ENCODE measurements at regions not wholly inside any gene's neighbourhood (a gene's known extent, or its start where the extent isn't known, plus 50 kb on each side); places are given as distances from the start of the nearest gene placed in this dataset.

- no peak for DNase-seq
- CTCF ChIA-PET: interaction anchor here (0.5 to 0.7 kb wide), 3 partner anchors 60 to 202 kb away, joined by 3 to 6 read pairs (median 3); no protein-coding TSS in a partner anchor
- intact Hi-C loops (cut with micrococcal nuclease; ENCODE audit: unreplicated experiment): loop anchor here (5.0 kb wide), 1 partner anchor 51 kb away; no protein-coding TSS in a partner anchor
- H3K9me3 Mint-ChIP-seq (ENCODE audit: low read depth, unreplicated experiment): peaks cover 5% of the 10 kb centered on the region
- TF ChIP-seq CTCF (IDR thresholded peaks at IDR 0.05; ENCODE audit: unreplicated experiment): no peak
- H3K36me3 Mint-ChIP-seq (ENCODE audit: insufficient read depth, unreplicated experiment): no peaks in the 10 kb centered on the region
- no peak overlapping the region for H3K4me3 Mint-ChIP-seq (ENCODE audit: low read depth, unreplicated experiment)
- H3K27ac Mint-ChIP-seq (ENCODE audit: unreplicated experiment): no peak overlapping the region
- BruUV-seq (replicated peaks): no TSS peak
- H3K27me3 Mint-ChIP-seq (ENCODE audit: unreplicated experiment): no peaks in the 10 kb centered on the region
- H3K4me1 Mint-ChIP-seq (ENCODE audit: low read depth, unreplicated experiment): peaks cover 34% of the 10 kb centered on the region
Observed at GRCh38 chr6:21648475-21649050, 55.0 kb downstream of the SOX4 start.

- no peak for TF ChIP-seq CTCF (IDR thresholded peaks at IDR 0.05; ENCODE audit: unreplicated experiment)
- BruUV-seq (replicated peaks): no TSS peak
- CTCF ChIA-PET: interaction anchor here (0.6 kb wide), 1 partner anchor 16 kb away, joined by 3 read pairs; no protein-coding TSS in a partner anchor
- H3K36me3 Mint-ChIP-seq (ENCODE audit: insufficient read depth, unreplicated experiment): no peaks in the 10 kb centered on the region
- no peaks in the 10 kb centered on the region for H3K27me3 Mint-ChIP-seq (ENCODE audit: unreplicated experiment)
- peaks cover 7% of the 10 kb centered on the region for H3K9me3 Mint-ChIP-seq (ENCODE audit: low read depth, unreplicated experiment)
- no peak for DNase-seq
- H3K4me1 Mint-ChIP-seq (ENCODE audit: low read depth, unreplicated experiment): peaks cover 46% of the 10 kb centered on the region
- no peak overlapping the region for H3K4me3 Mint-ChIP-seq (ENCODE audit: low read depth, unreplicated experiment)
- intact Hi-C loops (cut with micrococcal nuclease; ENCODE audit: unreplicated experiment): no loop called here
- no peak overlapping the region for H3K27ac Mint-ChIP-seq (ENCODE audit: unreplicated experiment)
Observed at GRCh38 chr6:21653323-21653722, 59.8 kb downstream of the SOX4 start.

- Mint-ChIP-seq H3K4me1 (ENCODE audit: low read depth, unreplicated experiment) (peaks cover 51% of the 10 kb centered on the region), H3K9me3 (ENCODE audit: low read depth, unreplicated experiment) (peaks cover 7% of the 10 kb centered on the region), H3K36me3 (ENCODE audit: insufficient read depth, unreplicated experiment) (no peaks in the 10 kb centered on the region), H3K27me3 (ENCODE audit: unreplicated experiment) (no peaks in the 10 kb centered on the region), H3K27ac (ENCODE audit: unreplicated experiment) (no peak overlapping the region), H3K4me3 (ENCODE audit: low read depth, unreplicated experiment) (no peak overlapping the region)
- no peak for DNase-seq
- no TSS peak for BruUV-seq (replicated peaks)
- TF ChIP-seq CTCF (IDR thresholded peaks at IDR 0.05; ENCODE audit: unreplicated experiment): no peak
- CTCF ChIA-PET: no interaction called here
- intact Hi-C loops (cut with micrococcal nuclease; ENCODE audit: unreplicated experiment): no loop called here
Observed at GRCh38 chr6:21653905-21654304, 60.4 kb downstream of the SOX4 start.

- no TSS peak for BruUV-seq (replicated peaks)
- peaks cover 7% of the 10 kb centered on the region for H3K9me3 Mint-ChIP-seq (ENCODE audit: low read depth, unreplicated experiment)
- TF ChIP-seq CTCF (IDR thresholded peaks at IDR 0.05; ENCODE audit: unreplicated experiment): no peak
- H3K36me3 Mint-ChIP-seq (ENCODE audit: insufficient read depth, unreplicated experiment): no peaks in the 10 kb centered on the region
- DNase-seq: no peak
- H3K4me3 Mint-ChIP-seq (ENCODE audit: low read depth, unreplicated experiment): no peak overlapping the region
- CTCF ChIA-PET: interaction anchor here (0.7 kb wide), 1 partner anchor 271 kb away, joined by 5 read pairs; no protein-coding TSS in a partner anchor
- H3K27ac Mint-ChIP-seq (ENCODE audit: unreplicated experiment): no peak overlapping the region
- no peaks in the 10 kb centered on the region for H3K27me3 Mint-ChIP-seq (ENCODE audit: unreplicated experiment)
- intact Hi-C loops (cut with micrococcal nuclease; ENCODE audit: unreplicated experiment): no loop called here
- peaks cover 52% of the 10 kb centered on the region for H3K4me1 Mint-ChIP-seq (ENCODE audit: low read depth, unreplicated experiment)
Observed at GRCh38 chr6:21654361-21654760, 60.8 kb downstream of the SOX4 start.

Data from Calu3 (cell line).